Epithelial cell of esophagus (primary cell): ENCODE measurements at regions not wholly inside any gene's neighbourhood (a gene's known extent, or its start where the extent isn't known, plus 50 kb on each side); places are given as distances from the start of the nearest gene placed in this dataset.

Experiments used
- DNase-seq: peaks from one replicate; pipeline ENCODE4 v3.0.0; 2010; ENCODE audit warnings: low read depth
- H3K4me3 ChIP-seq: 2 replicates; pipeline ENCODE4 v1.5.1; 2011; ENCODE audit warnings: mild to moderate bottlenecking, low read length, control low read depth
- TF ChIP-seq, protein P1 (sequence below): IDR thresholded peaks from 2 replicates; pipeline ENCODE4 v1.5.1; 2011; ENCODE audit warnings: low read depth, mild to moderate bottlenecking, low read length, control low read depth, inconsistent platforms; ENCODE audit not compliant: insufficient read depth; ENCODE audit errors: missing control alignments

DNA sequence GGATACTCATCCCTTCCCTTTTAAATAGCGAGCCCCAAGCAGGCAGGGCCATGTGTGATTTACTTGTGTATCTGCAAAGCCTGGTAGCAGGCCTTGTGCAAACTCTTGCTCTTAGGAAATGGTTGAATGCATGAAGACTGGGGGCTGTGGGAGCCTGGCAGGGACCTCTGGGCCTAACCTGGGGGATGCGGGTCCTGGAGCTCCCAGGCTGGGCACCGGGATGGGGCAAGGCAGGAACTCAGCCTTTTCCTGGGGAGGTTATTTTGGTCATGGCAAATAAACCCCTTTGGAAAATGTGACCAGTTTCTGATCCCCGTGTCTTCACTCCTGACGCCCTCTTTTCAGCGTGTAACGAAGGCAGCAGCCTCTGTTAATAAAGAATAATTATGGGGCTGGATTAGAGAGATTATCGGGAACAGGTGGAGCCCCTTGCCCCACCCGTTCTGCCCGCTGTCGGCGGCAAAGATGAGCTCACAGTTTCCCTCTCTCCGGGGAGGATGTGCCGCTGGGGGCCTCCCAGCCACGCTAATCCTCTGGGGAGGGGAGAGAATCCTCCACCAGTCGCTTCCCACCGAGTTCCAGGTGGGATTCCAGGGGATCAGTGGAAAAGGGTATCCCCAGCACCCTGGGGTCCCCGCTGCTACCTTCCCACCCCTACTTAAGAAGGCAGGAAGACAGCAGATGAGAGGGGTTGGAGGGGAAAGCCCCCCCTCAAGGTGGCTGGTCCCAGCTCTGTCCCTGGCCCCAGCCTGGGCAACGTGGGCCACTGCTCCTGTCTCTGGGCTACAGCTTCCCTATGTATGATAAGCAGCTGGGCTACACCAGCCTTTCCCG lies 69.7 kb upstream of the WNT4 start:
- TF ChIP-seq, protein P1, sequence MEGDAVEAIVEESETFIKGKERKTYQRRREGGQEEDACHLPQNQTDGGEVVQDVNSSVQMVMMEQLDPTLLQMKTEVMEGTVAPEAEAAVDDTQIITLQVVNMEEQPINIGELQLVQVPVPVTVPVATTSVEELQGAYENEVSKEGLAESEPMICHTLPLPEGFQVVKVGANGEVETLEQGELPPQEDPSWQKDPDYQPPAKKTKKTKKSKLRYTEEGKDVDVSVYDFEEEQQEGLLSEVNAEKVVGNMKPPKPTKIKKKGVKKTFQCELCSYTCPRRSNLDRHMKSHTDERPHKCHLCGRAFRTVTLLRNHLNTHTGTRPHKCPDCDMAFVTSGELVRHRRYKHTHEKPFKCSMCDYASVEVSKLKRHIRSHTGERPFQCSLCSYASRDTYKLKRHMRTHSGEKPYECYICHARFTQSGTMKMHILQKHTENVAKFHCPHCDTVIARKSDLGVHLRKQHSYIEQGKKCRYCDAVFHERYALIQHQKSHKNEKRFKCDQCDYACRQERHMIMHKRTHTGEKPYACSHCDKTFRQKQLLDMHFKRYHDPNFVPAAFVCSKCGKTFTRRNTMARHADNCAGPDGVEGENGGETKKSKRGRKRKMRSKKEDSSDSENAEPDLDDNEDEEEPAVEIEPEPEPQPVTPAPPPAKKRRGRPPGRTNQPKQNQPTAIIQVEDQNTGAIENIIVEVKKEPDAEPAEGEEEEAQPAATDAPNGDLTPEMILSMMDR = no peak
- DNase-seq = no peak
- H3K4me3 ChIP-seq = no peak overlapping the region

DNA sequence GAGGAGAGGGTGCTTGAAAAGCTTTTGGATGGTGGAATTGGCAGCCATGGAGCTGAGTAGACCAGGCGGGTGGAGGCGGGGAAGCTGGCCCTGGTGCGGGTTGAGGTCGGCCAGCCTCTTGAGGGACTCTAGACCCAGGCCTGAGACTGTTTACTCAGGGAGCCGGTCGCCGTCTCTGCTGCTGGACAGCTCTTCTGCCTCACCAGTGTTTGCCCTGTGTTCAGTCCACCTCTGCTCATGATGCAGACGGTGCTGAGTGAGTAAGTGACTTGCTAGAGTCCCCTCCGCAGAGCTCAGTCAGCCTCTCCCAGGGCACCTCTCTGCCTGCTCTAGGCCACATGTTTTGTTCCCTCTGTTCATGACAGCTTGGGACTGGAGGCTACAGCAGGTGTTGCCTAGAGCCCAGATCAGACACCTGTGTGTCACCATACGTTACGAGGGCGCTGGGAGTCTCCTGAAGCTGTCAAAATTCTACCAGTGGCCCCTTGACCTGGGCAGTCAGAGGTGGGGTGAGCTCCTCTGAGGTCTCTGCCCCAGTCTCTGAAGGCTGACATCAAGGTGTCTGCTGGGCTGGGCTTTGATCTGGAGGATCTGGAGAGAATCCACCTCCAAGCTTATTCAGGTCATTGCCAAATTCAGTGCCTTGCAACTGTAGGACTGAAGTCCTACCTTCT lies 73.5 kb upstream of the WNT4 start:
- TF ChIP-seq, protein P1 = no peak
- DNase-seq = no peak
- no peak overlapping the region for H3K4me3 ChIP-seq

DNA sequence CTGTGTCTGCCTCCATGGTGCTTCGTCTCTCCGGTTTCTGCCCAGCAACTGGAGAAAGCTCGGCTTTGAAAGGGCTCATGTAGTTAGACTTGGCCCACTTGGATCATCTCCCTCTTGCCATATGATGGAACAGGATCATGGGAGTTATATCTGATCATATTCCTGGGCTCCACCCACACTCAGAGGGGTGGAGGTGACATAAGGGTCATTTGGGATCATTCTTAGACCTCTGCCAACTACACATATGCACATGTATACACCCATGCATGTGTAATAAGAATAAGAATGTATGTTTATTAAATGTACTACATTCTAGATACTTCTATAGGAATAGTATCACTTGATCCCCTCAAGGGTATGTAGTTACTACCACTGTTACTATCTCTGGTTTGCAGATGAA lies 74.1 kb upstream of the WNT4 start:
- DNase-seq = no peak
- TF ChIP-seq, protein P1 = no peak
- no peak overlapping the region for H3K4me3 ChIP-seq

DNA sequence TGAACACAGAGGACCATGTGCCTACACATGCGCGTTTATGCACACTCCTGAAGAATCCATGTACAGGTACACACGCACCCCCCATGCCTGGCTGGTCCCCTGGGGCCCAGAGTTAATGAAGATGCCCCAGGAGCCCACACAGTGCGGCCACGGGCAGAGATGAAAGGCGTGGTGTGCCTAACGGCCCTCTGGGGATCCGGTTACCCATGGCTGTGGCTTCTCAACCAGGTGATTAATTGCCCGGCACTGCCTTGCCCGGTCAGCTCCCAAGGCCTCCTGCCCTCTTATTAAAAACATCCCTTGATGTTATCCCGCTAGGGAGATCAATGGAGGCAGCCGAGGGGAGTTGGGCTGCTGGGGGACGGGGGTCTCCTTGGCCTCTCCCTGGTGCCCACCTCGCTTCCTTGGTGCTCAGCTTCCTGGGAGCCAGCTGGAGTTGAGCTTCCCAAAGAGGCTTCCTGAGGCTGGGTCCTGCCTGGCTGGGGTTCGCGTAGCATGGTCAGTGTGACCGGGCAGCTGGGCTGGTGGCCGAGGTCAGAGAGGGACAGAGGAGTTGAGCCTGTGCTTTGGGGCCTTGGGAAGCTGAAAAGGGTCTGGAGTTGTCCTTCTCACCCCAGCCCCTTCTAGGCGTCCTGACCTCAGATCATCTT lies 75.0 kb upstream of the WNT4 start:
- TF ChIP-seq, protein P1 = no peak
- no peak overlapping the region for H3K4me3 ChIP-seq
- DNase-seq = no peak

DNA sequence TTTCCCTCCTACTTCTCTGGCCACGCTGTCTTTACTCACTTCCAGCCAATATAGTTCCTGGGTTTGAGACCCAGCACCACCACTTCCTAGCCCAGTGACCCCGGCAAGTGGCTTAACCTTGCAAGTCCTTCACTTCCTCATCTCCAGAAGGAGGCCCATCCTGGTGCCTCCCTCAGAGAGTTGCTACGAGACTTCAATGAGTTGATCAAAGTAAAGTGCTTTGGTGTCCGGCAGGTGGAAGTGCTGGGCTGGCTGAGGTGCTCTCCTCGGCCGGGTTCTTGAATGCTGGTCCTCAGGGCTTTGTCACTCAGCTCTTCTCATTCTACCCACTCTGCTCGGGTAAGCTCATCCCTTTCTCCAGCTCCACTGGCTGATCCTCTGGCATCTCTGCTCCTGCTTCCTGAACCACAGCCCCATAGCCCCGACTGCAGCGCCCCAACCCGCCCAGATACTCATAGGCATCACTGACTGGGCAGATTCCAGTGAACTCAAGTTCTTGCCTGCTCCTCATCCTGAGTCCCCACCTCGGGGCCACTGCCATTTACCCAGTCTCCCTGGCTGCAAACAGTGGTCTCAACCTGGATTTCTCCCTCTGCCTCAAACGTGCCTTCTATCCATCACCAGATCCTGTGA lies 75.8 kb upstream of the WNT4 start:
- H3K4me3 ChIP-seq = no peak overlapping the region
- DNase-seq = no peak
- TF ChIP-seq, protein P1 = no peak

DNA sequence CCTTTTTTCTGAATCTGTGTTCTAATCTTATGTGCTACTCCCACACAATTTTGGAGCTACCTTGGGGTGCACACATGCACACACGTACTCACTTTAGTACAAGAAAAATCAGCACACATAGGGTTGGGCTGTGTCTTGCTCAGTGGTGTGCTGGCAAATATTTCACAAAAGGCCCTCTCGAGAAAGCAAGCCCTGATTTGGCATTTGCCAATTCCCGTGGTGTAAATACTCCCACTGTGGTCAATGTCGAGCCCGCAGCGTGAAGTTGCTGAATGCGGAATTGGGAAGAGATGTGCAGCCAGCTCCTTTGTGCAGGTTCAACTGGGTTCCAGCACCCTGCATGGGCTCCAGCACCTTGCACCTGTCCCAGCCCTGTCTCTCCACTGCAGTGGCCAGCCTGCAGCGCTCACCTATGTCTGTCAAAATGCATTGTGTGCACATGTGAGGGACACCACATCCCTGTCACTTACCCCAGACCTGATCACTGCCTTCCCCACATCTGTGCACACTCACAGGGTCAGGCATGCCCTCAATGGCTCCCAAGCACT lies 78.4 kb upstream of the WNT4 start:
- no peak for DNase-seq

More for the DNA sequence above, 78.4 kb upstream of the WNT4 start:
- H3K4me3 ChIP-seq = no peak overlapping the region
- TF ChIP-seq, protein P1 = no peak
